ENCODE measurements at regions not wholly inside any gene's neighbourhood (a gene's known extent, or its start where the extent isn't known, plus 50 kb on each side); places are given as distances from the start of the nearest gene placed in this dataset.
A peak's percentile ranks its signal among the peaks of the same experiment; 100 is the strongest.

GRCh38 chr6:106732376-106732940, 103.1 kb downstream of the QRSL1 start:
- peaks cover 22% of the 10 kb centered on the region for H3K36me3 Mint-ChIP-seq (ENCODE audit: low read depth)
- no peaks in the 10 kb centered on the region for H3K36me3 ChIP-seq (ENCODE audit: insufficient read depth)
- H3K4me1 Mint-ChIP-seq: peaks cover 8% of the 10 kb centered on the region
- H3K9me2 ChIP-seq (ENCODE audit: insufficient read depth): peaks cover 12% of the 10 kb centered on the region; the same call in 1 of the 2 replicates
- peaks cover 26% of the 10 kb centered on the region for H3K9me3 Mint-ChIP-seq
- H3K27ac Mint-ChIP-seq: no peak overlapping the region
- ATAC-seq (no peak), DNase-seq (ENCODE audit: low spot score) (no peak)
- H3K27me3 Mint-ChIP-seq (ENCODE audit: insufficient read depth, low read depth, poor library complexity): peaks cover 3% of the 10 kb centered on the region
- H3K4me2 ChIP-seq: no peak overlapping the region
- no peak overlapping the region for H2AFZ ChIP-seq
- H3F3A ChIP-seq (replicated peaks; ENCODE audit: low read depth): 0 out of 2 replicates have a peak, but pooled peaks cover 4% of the 10 kb centered on the region
- no peak overlapping the region for H3K4me3 ChIP-seq
- H3K27ac ChIP-seq (ENCODE audit: low read depth): no peak overlapping the region
- H4K20me1 ChIP-seq (replicated peaks; ENCODE audit: insufficient read depth): no peaks in the 10 kb centered on the region
- peaks cover 10% of the 10 kb centered on the region; the same call in 1 of the 2 replicates for H3K4me1 ChIP-seq (ENCODE audit: insufficient read depth)
- TF ChIP-seq JUNB (IDR thresholded peaks at IDR 0.05; ENCODE audit: unreplicated experiment) (no peak), CREB1 (CRISPR knock-in tag; IDR thresholded peaks at IDR 0.05; ENCODE audit: low read depth) (no peak), ZNF114 (CRISPR knock-in tag; IDR thresholded peaks at IDR 0.05) (no peak), ETS1 (IDR thresholded peaks at IDR 0.05) (no peak), POLR2AphosphoS5 (IDR thresholded peaks at IDR 0.05; ENCODE audit: low read depth) (no peak), CTCF (conservative IDR thresholded peaks at IDR 0.05; ENCODE audit: low read depth in 2 of 2) (no peak)
- no peaks in the 10 kb centered on the region for H3K27me3 ChIP-seq (ENCODE audit: insufficient read depth)
- no peaks in the 10 kb centered on the region for H3K79me2 ChIP-seq (replicated peaks; ENCODE audit: insufficient read depth)
- no peak overlapping the region for H3K4me3 Mint-ChIP-seq

GRCh38 chr6:106731843-106732160, 102.4 kb downstream of the QRSL1 start:
- no peak for TF ChIP-seq POLR2AphosphoS5 (IDR thresholded peaks at IDR 0.05; ENCODE audit: low read depth)
- TF ChIP-seq ETS1 (IDR thresholded peaks at IDR 0.05): no peak
- TF ChIP-seq ZNF114 (CRISPR knock-in tag; IDR thresholded peaks at IDR 0.05): no peak
- TF ChIP-seq CTCF (conservative IDR thresholded peaks at IDR 0.05; ENCODE audit: low read depth in 2 of 2): no peak
- TF ChIP-seq CREB1 (CRISPR knock-in tag; IDR thresholded peaks at IDR 0.05; ENCODE audit: low read depth): no peak
- Histone ChIP-seq H4K20me1 (replicated peaks; ENCODE audit: insufficient read depth) (no peaks in the 10 kb centered on the region), H3K4me3 (no peak overlapping the region), H3K36me3 (ENCODE audit: insufficient read depth) (no peaks in the 10 kb centered on the region), H3K27me3 (ENCODE audit: insufficient read depth) (no peaks in the 10 kb centered on the region), H3F3A (replicated peaks; ENCODE audit: low read depth) (0 out of 2 replicates have a peak, but pooled peaks cover 4% of the 10 kb centered on the region), H2AFZ (0 out of 2 replicates have a peak overlapping the region, but pooled peaks have one; percentile 63), H3K79me2 (replicated peaks; ENCODE audit: insufficient read depth) (no peaks in the 10 kb centered on the region), H3K9me2 (ENCODE audit: insufficient read depth) (peaks cover 7% of the 10 kb centered on the region; the same call in 1 of the 2 replicates), H3K27ac (ENCODE audit: low read depth) (no peak overlapping the region), H3K4me1 (ENCODE audit: insufficient read depth) (peaks cover 10% of the 10 kb centered on the region; the same call in 1 of the 2 replicates), H3K4me2 (no peak overlapping the region)
- H3K4me3 Mint-ChIP-seq: no peak overlapping the region
- DNase-seq (ENCODE audit: low spot score) (no peak), ATAC-seq (no peak)
- H3K9me3 Mint-ChIP-seq: peaks cover 19% of the 10 kb centered on the region
- H3K4me1 Mint-ChIP-seq: peaks cover 8% of the 10 kb centered on the region
- H3K27me3 Mint-ChIP-seq (ENCODE audit: insufficient read depth, low read depth, poor library complexity): peaks cover 3% of the 10 kb centered on the region
- H3K27ac Mint-ChIP-seq: no peak overlapping the region
- H3K36me3 Mint-ChIP-seq (ENCODE audit: low read depth): peaks cover 17% of the 10 kb centered on the region

Measured in GM23338 (cell line).